Retinal pigment epithelial cell (primary cell): ENCODE measurements at regions not wholly inside any gene's neighbourhood (a gene's known extent, or its start where the extent isn't known, plus 50 kb on each side); places are given as distances from the start of the nearest gene placed in this dataset.

ENCODE experiments used
- DNase-seq: peaks from one replicate; pipeline ENCODE4 v3.0.0-alpha.2; 2010; ENCODE audit warnings: low read depth
- H3K4me3 ChIP-seq: 2 replicates; pipeline ENCODE4 v1.5.1; 2011; ENCODE audit warnings: mild to moderate bottlenecking, low read length, control low read depth, moderate library complexity
- TF ChIP-seq, protein P1 (sequence below): conservative IDR thresholded peaks from 2 replicates; pipeline ENCODE4 v1.5.1; 2011; ENCODE audit warnings: low read depth, low read length, control low read depth, inconsistent platforms

DNA sequence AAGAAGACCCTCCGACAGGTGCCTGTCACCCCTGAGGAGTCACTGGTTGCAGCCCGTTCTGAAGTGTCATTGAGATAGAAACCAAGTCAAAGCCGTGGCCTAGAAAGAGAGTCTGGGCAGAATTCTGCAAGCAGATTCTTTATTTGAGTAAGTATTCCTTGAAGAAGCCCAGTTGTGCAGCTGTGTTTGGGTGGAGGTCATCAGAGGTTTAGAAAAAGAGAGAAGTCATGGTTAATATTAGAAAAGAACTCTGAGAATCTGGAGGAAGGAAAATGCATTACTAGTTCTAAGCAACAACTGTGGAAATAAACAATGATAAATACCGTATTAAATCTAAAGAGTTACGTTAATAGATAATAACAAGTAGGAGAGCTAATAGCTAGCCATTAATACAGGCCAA is 118.8 kb upstream of the KIRREL3 start:
- TF ChIP-seq, protein P1, sequence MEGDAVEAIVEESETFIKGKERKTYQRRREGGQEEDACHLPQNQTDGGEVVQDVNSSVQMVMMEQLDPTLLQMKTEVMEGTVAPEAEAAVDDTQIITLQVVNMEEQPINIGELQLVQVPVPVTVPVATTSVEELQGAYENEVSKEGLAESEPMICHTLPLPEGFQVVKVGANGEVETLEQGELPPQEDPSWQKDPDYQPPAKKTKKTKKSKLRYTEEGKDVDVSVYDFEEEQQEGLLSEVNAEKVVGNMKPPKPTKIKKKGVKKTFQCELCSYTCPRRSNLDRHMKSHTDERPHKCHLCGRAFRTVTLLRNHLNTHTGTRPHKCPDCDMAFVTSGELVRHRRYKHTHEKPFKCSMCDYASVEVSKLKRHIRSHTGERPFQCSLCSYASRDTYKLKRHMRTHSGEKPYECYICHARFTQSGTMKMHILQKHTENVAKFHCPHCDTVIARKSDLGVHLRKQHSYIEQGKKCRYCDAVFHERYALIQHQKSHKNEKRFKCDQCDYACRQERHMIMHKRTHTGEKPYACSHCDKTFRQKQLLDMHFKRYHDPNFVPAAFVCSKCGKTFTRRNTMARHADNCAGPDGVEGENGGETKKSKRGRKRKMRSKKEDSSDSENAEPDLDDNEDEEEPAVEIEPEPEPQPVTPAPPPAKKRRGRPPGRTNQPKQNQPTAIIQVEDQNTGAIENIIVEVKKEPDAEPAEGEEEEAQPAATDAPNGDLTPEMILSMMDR, result no peak
- no peak for DNase-seq
- H3K4me3 ChIP-seq, result no peak overlapping the region

GRCh38 chr11:127118811-127119210 is 118.2 kb upstream of the KIRREL3 start:
- TF ChIP-seq, protein P1, result no peak

GRCh38 chr11:127117231-127117739 is 116.7 kb upstream of the KIRREL3 start:
- TF ChIP-seq, protein P1, result no peak
- no peak overlapping the region for H3K4me3 ChIP-seq
- DNase-seq, result no peak

More at GRCh38 chr11:127118811-127119210, 118.2 kb upstream of the KIRREL3 start:
- no peak overlapping the region for H3K4me3 ChIP-seq
- DNase-seq, result no peak

DNA sequence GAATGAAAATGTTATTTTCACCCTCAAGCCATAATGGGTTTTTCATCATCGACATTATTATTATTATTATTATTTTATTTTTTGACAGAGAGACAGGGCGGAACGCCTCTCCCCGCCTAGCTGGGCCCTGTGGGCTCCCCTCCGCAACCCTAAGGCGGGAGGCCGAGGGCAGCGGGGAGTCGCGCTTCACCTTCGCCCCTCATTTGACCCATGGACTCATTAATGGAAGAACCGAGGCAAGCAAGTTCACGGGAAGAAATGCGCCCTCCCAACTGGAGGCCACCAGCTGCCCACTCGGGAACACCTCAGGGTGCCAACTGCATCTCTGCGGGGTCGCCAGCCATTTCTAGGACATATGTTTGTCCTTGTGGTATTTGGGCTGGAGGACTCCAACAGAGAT is 115.3 kb upstream of the KIRREL3 start:
- TF ChIP-seq, protein P1, result no peak
- DNase-seq, result no peak

DNA sequence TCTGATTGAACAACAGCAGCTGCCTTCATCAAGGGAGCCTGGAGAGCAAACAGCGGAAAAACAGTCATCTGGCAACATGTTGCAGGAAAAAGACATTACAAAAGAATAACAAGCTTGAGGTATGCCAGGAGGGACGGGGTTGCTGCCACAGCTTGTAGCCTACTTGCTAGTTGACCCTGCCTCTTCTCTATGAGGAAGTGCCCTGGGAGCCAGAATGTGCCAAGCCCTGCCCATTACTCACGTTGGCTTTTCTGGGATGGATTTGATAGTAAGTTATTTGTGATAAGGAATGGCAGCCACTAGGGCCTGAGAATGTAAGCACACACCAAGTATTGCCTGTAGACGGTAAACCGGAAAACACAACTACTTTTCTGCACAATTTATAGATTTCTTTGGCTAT is 113.5 kb upstream of the KIRREL3 start:
- TF ChIP-seq, protein P1, result no peak
- H3K4me3 ChIP-seq, result no peak overlapping the region
- no peak for DNase-seq

More for the DNA sequence above, 115.3 kb upstream of the KIRREL3 start:
- H3K4me3 ChIP-seq, result no peak overlapping the region

DNA sequence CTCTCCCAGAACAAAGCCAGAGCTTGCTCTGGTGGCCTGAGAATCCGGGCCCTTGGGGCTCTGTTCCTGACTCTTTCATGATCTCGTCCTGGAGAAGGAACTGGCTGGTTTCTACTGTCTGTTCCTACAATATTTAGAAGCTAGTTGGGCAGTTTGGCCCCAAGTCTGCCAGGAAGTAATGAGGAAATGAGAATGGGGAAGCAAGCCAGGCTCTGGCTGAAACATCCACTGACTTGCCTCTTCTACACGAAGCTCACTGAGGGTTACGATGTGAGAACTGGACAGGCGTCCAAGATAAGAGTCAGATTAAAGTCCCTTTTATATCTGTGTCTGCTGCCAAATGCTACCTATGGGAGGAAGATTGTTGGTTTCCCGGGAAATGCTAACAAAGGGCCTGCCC is 110.0 kb upstream of the KIRREL3 start:
- no peak for DNase-seq
- TF ChIP-seq, protein P1, result no peak
- no peak overlapping the region for H3K4me3 ChIP-seq

DNA sequence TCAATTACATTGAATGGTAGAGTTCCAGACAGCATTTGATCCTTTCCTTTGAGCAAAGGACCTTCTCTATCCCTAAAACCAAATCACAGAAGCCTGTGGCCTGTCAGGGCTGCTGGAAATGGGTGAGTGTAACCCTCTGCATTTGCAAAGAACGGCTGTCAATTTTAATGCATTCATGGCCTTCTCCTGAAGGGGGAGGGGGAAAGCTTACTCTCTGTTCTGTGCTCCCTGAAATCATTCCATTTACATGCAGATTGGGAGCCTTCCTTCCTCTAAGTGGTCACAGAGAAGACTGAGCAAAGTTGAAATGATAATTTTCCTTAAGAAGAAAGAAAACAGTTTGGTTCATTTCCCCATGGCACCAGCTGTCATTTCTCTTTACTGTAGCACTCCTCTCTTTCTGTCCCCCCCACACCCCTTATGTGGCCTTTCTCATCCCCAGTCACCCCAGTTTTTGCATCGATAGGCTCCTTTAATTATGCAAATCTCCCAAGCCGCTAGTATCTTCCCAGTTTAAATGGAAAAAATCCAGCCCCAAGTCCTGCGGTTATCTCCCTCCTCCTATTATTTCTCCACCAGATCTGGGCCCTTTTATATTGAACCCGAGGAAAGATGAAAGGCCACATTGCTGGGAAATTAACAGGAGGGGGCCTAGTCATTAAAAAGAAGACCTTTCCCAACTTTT is 109.4 kb upstream of the KIRREL3 start:
- H3K4me3 ChIP-seq, result no peak overlapping the region
- no peak for DNase-seq
- TF ChIP-seq, protein P1, result no peak
